ENCODE measurements at regions not wholly inside any gene's neighbourhood (a gene's known extent, or its start where the extent isn't known, plus 50 kb on each side); places are given as distances from the start of the nearest gene placed in this dataset.
"Not testable (repeated sequence)": the region's sequence is repeated elsewhere in the genome, so short reads cannot be mapped to it uniquely, and the experiment has no call there.

DNA sequence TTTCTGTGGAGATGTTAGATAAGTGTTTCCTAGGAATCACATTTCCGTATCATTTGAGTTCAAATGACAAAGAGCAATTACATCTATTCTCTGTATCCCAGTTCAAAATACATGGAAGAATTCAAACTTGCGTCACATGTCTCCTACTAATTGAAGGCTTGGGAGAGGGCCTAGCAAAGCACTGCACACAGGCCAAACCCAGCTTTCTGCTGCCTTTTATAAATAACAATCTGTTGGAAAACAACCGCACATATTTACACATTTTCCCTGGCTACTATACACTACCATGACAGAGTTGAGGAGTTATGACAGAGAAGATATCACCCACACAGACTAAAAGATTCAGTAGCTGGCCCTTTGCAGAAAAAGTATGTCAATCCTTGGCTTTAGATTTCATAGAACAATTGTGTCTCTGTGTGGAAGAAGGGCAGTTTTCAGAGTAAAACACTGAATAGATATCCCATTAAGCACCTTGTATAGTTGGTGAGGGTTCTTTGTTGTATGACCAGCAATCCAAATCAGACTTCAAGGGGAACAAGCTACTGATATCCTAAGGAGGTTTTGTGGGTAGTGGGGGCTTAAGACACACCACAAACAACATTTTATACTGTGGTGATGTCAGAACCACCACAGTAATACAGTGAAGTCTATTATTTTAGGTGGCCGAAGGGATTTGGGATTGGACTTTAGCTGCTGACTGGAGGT lies 861.3 kb downstream of the CCDC85A start:
- no peak for DNase-seq

DNA sequence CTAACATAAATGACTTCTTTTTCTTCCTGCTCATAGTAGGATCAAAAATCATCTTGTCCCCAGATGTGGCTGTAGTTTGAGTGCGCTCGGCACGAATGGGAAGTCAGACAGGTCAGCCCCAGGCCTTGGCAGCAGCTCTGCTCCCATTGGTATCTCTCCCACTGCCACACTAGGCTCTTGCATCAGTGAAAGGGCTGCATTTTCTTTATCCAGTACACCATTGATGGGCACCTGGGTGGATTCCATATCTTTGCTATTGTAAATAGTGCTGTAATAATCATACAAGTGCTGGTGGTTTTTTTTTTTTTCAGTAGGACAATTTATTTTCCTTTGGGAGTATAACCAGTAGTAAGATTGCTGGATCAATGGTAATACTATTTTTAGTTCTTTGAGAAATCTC lies 865.5 kb downstream of the CCDC85A start:
- no peak for DNase-seq

DNA sequence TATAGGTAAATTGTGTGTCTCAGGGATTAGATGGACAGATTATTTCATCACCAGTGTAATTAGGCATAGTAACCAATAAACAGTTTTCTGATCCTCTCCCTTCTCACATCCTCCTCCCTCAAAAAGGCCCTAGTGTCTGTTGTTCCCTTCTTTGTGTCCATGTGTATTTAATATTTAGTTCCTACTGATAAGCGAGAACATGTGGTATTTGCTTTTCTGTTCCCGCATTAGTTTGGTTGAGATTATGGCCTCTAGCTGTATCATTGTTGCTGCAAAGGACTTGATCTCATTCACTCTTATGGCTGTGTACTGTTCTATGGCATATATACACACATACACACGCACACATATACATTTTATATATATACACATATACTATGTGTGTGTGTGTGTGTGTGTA lies 866.2 kb downstream of the CCDC85A start:
- DNase-seq = no peak

DNA sequence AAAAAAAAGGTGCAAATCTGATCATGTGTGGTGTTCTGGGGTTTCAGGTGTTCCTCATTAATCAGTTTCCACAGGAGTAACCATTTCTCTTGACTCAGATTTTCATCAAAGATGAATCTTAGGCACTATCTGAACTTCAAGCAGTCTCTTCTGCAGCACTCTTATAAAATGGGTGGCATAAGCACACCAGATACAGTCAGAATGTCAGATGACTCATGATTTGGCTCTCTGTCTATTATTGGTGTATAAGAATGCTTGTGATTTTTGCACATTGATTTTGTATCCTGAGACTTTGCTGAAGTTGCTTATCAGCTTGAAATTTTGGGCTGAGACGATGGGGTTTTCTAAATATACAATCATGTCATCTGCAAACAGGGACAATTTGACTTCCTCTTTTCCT lies 882.5 kb downstream of the CCDC85A start:
- not testable (repeated sequence) for DNase-seq

DNA sequence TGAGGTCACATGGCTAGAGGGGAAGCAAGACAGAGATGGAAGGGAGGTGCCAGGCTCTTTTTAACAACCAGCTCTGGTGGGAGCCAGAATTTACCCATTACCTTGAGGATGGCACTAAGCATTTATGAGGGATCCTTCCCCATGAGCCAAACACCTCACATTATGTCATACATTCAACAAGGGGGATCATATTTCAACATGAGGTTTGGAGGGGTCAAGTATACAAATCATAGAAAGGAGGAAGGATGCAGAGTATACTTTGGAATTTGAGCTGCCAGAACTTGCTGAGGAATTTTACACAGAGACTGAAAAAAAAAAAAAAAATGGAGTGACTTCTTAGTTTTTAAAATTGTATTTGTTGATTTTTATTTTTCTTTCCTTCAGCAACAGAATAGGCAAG lies 891.4 kb downstream of the CCDC85A start:
- no peak for DNase-seq

DNA sequence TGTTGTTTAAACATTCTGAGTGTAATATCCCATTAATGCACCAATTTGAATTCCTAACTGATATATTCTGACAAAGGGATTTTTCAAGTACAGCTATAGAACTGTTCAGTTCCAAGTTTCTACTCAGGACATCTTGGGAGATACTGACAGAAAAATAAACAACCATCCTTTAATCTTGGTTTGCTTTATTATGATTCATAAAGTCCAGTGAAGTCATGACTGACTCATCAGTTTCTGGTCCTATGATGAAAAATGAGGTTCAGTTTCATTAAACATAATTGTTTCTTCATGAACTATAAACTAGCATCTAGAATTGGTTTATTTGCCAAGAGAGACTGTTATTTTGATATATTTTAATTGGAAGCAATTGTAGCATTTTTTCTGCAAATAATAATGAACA lies 896.2 kb downstream of the CCDC85A start:
- DNase-seq = no peak

DNA sequence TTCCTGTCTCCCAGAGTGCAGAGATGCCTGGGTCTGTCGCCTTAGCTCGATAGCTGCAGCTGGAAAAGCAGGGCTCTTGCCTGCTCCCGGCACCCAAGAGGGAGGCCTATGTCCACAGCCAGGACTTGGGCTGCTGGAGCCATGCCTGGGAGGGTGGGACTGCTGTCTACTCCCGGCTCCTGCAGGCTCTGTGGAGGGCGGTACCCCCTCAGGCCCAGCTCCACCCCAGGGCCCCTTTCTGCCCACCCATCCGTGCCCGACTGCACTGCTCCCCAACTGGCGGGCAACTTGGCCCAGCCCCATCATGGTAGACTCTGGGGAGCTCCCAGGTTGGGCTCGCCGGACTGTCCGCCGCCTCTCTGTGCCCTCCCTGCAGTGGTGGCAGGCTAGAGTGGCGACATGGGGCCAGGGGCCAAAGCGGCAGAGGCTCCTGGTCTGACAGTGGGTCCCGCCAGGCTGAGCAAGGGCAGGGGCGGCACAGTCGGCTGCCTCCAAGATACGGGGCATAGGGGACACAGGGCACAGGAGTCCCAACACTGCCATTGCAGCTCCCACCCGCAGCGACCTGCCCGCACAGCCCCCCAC lies 901.0 kb downstream of the CCDC85A start:
- no peak for DNase-seq

DNA sequence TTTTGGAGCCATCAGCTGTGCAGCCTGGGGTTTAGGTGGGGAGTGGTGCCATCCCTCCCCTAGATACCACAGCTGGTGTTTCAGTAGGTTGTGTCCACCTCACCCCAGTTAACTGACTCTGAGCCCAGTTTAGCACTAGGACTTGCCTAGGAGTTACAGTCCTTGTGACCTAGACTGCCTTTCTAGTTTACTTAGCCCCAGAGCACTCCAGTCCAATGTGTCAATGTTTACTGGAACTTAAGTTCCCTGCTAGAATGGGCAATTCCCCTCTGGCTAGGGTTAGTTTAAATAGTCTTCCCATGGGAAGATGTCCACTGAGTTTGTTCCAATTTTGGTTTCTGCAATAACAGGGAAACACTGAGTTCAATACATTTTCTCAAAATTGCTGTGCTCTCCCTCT lies 909.2 kb downstream of the CCDC85A start:
- DNase-seq = no peak

DNA sequence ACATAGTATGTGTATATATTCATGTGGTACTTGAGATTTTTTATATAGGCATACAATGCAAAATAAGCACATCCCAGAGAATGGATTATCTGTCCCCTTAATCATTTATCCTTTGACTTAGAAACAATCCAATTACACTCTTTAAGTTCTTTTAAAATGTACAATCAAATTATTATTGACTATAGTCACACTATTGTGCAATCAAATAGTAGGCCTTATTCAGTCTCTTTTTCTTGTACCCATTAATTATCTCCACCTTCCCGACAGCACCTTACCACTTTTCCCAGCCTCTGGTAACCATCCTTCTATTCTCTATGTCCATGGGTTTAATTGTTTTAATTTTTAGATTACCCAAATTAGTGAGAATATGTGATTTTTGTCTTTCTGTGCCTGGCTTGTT lies 914.1 kb downstream of the CCDC85A start:
- DNase-seq = no peak

DNA sequence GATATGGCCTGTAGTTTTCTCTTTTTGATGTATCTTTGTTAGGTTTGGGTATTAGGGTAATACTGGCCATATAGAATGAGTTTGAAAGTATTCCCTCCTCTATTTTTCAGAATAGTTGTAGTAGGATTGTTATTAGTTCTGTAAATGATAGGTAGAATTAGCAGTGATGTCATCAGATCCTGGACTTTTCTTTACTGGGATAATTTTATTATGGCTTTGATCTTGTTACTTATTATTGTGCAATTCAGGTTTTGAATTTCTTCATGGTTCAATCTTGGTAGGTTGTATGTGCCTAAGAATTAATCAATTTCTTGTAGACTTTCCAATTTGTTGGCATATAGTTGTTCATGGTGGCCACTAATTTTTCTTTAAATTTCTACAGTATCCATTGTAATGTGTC lies 916.6 kb downstream of the CCDC85A start:
- DNase-seq = no peak

DNA sequence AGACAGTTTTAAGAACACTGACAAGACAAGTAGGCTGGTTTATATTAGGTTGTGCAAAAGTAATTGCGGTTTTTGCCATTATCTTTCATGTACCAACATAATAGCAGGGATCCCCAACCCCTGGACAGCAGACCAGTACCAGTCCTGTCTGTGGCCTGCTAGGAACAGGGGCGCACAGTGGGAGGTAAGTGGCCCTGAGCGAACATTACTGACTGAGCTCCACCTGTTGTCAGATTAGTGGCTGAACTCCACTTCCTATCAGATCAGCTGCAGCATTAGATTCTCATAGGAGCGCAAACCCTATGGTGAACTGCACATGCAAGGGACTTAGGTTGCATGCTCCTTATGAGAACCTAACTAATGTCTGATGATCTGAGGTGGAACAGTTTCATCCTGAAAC lies 921.9 kb downstream of the CCDC85A start:
- DNase-seq = no peak

DNA sequence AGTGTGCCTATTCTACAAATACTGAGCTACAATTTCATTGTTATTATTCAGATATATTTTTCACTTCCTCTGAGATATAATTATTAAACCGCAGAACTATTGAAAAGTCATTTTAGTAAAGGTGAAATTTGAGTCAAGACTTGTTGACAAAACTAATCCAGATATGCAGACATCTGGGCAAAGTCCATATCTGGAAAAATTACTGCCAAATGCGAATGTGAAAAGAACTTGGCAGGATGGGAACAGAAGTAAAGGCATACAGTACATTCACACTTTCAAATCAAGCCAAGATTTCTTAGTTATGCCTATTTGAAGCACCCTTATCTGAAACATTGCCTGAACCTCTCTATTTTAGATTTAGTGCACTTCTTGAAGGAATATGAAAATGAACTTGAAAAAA lies 923.6 kb downstream of the CCDC85A start:
- no peak for DNase-seq

DNA sequence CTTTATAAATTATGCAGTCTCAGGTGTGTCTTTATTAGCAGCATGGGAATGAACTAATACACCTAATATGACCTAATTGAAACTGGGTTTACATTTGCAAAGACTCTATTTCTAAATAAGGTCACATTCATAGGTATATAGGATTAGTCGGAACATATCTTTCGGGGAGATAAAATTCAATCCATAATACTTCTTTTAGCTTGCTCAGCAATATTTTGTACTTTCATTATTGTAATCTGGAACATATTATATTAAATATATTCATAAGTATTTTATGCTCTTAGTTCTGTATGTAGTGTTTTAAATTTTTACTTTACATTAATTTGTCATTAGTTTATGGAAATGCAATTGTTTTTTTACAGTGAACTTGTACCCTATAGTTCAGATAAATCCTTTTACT lies 927.7 kb downstream of the CCDC85A start:
- no peak for DNase-seq

DNA sequence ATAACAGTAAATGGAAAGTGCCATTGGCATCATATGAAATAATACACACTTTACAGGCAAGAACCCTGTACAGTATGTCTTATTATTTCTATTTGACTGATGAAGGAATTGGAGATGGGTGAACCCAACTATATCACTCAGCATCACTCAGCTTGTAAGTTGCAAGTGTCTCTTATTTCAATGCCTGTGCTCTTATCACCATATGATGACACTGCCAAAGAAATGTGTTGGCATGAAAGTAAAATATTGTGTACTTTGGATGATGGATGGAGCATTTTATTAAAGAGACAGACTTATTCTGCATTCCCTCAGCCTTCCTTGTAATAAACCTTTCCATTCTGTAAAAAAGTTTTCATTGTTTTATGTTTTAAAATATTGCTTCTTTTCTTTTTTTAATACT lies 927.5 kb upstream of the VRK2 start:
- DNase-seq = no peak

DNA sequence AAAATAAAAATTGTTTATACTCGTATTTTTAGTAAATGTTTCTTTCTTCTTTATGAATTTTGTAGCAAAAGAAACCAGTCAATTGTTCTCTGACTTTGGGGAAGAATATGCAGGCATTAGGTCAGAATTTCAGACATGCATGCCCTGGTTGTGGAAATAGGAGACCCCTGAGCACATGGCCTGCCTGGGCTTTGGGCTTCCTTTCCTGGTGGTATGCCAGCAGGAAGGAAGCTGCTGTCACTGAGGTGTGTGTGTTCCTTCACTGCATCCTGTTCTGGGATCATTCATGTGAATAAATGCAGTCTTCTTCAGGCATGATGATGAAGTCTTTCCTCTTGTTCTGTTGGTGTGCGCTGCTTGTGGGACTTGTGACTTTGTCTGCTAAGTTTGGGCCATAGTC lies 920.2 kb upstream of the VRK2 start:
- DNase-seq = no peak

DNA sequence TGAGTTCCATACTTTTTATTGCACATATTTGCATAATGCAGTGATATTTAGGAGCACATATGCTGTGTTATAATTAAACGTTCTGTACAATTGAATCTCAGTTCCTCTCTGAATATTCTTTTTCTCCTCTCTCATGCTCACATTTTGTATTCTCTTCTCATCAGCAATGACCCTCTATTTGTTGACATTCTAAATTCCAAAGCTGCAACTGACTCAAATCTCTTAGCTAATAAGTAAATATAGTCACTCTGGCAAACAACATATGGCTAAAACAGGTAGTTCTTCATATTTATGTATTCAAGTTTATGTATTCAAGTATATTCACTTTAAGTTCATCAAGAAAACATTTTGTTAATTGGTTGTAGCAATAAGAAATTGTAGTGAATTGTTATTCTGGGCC lies 907.4 kb upstream of the VRK2 start:
- DNase-seq = no peak

DNA sequence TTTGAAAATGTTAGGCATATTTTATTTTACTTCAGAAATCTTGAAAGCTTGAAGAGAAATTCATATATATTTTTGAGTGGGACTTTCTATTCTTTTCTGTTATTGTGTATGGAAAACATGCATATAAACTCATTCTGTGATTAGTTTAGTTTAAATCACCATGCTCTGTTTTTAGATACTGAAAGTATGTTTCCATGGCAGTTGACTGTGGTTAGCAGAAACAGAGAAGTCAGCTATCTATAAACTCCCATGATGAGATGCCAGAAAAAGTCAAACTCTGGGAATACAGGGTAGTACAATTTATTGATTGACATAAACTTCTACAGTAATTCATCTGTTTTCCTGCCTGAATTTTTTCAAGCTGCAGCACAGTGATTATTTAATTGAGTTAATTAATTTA lies 905.3 kb upstream of the VRK2 start:
- DNase-seq = no peak

DNA sequence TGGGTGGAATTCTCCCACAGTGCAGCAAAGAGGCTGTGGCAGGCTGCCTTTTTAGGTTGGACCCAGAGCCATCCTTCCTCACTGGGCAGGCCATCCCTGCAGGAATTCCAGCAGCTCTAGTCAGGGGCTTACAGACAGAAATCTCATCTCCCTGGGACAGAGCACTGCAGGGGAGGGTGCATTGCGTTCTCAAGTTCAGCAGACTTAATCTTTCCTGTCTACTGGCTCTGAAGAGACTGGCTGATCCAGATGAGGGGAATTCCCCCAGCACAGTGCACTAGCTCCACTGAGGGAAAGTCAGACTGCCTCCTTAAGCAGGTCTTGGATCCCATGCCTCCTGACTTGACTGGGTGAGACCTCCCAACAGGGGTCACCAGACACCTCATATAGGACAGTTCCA lies 899.7 kb upstream of the VRK2 start:
- no peak for DNase-seq

DNA sequence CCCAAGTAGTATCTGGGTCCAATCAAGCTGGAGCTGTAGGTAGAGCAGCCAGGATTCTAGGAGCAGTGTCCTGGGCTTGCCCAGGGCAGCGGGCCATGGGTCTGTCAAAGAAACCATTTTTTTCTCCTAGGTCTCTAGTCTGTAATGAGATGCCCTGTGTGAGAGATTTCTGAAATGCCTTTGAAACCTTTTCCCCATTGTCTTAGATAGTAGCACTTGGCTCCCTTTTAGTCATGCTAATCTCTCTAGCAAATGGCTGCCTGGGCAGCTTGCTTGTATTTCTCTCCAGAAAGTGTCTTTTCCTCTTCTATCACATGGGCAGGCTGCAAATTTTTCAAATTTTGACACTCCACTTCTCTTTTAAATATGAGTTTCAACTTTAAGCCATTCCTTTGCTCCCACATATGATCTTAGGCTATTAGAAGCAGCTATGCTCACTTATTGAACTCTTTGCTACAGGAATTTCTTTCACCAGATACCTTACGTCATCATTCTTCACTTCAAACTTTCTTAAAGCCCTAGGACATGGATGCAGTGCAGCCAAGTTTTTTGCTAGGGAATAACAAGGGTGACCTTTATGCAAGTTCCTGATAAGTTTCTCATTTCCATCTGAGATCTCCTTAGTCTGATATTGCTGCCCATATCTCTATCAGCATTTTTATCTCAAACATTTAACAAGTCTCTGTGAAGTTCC lies 890.2 kb upstream of the VRK2 start:
- no peak for DNase-seq

DNA sequence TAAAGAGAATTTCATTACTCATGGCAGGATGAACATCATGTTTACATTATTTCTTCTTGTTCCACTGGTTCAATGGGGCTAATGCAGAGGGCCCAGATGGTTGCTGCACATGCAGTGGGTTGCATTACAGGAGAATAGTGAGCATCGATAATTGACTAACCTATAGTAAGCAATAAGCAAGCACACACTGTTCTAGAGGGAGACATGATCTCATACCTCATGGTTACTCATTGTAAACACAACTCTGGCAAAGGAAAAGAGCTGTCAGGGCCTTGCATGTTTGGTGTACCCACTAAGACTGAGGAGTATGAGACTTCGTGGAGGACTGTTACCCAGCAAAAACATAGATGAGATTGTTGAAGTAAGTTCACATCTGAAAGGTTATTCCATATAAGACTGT lies 885.6 kb upstream of the VRK2 start:
- DNase-seq = no peak

DNA sequence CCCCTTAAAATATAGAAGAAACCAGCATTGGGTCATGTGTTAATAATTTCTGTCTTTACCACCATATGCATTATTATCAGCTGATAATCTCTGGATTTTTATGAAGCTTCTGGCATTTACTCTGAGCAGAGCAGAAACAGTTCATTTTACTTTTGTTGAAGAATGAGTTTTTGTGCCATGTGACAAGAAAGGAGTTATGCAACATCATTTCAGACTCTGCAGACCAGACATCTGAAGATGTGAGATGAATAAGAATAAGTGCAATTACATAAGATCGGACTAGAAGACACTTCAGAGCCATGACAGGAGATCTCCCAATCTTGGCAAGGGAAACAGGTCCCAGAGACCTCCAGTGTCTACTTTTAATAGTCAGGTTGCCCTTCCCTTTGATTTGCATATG lies 869.4 kb upstream of the VRK2 start:
- DNase-seq = no peak

DNA sequence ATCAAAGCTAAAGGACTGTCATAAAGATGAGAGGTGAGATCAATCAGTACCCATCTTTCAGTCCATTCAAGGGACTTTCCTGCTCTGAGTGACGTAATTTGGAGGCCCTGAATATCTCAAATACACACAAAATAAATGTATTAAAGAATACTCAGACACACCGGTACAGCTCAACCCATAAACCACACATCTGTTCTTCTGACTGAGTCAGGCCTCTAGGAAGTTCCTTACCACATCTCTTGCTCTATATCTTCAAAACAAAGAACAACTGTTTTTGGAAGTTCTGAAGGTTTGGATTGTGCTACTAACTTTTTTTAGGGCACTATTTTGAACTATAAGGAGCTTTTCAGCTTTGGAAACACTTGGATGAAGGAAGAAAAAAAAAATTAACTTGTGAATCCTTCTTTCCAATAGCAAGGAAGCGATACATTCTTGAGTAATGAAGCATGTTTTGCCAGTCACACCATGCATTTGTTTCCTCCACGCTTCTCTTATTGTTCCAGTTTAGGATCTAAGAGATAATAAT lies 866.5 kb upstream of the VRK2 start:
- DNase-seq = no peak

DNA sequence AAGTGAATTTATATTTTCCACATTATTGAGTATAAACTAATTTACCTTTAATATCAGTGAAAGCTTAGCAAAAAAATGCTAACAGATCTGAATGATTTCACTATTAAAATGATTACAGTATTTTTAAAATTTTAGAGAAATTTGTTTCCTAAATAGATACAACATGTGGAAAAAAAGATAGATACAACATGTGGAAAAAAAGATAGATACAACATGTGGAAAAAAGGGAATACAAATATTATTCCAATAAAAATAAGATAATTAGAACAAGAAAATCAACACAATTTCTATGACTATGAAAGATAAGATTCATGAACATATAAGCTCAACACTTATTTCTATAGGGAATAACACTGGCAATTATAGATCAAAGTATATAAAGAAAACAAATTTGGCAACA lies 865.9 kb upstream of the VRK2 start:
- DNase-seq = no peak

DNA sequence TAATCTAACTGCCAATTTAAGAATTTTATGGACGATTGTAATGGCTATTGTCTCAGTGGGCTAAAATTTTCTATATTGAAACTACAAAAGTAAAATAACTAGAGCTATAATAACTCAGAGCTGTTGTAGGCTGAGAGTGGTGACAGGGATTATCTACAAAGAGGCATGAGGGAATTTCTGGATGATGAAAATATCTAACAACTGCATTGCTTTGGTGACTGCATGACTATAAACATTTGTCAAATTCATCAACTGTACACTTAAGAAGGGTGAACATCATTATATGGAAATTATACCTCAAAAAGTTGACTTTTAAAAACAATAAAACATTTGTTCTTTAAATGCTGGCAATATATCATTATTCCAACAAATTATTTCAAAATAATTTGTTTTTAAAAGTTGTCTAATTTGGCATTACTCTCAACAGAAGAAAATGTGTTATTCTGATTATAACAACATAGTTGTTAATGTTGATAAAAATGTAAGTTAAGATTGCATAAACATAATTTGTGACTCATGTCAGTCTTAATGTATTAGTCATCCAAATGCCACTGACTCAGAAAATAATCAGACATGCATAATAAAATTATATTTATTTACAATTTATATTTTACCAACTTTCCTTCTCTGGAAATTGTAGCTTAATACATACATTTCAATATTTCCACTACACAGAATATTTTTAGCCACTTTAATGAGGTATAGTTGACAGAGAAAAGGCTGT lies 865.1 kb upstream of the VRK2 start:
- no peak for DNase-seq
